ENCODE measurements at regions not wholly inside any gene's neighbourhood (a gene's known extent, or its start where the extent isn't known, plus 50 kb on each side); places are given as distances from the start of the nearest gene placed in this dataset.

- no peak for DNase-seq (ENCODE audit: low spot score)
Observed at GRCh38 chr4:4808086-4808485, 51.4 kb upstream of the MSX1 start.

GRCh38 chr4:4805887-4806286, 53.6 kb upstream of the MSX1 start:
- DNase-seq (ENCODE audit: low spot score) = no peak

GRCh38 chr4:4803912-4804296, 55.6 kb upstream of the MSX1 start:
- DNase-seq (ENCODE audit: low spot score) = no peak

- DNase-seq (ENCODE audit: low spot score) = no peak
Observed at GRCh38 chr4:4803216-4803911, 56.1 kb upstream of the MSX1 start.

- no peak for DNase-seq (ENCODE audit: low spot score)
Observed at GRCh38 chr4:4800646-4801408, 58.6 kb upstream of the MSX1 start.

- DNase-seq (ENCODE audit: low spot score) = no peak
Observed at GRCh38 chr4:4794421-4794820, 65.0 kb upstream of the MSX1 start.

- DNase-seq (ENCODE audit: low spot score) = no peak
Observed at GRCh38 chr4:4792466-4792865, 67.0 kb upstream of the MSX1 start.

GRCh38 chr4:4791299-4792111, 68.0 kb upstream of the MSX1 start:
- no peak for DNase-seq (ENCODE audit: low spot score)

- no peak for DNase-seq (ENCODE audit: low spot score)
Observed at GRCh38 chr4:4789462-4789861, 70.0 kb upstream of the MSX1 start.

GRCh38 chr4:4788573-4788972, 70.9 kb upstream of the MSX1 start:
- DNase-seq (ENCODE audit: low spot score) = no peak

- DNase-seq (ENCODE audit: low spot score) = no peak
Observed at GRCh38 chr4:4787421-4787820, 72.0 kb upstream of the MSX1 start.

- DNase-seq (ENCODE audit: low spot score) = no peak
Observed at GRCh38 chr4:4784379-4784778, 75.1 kb upstream of the MSX1 start.

- no peak for DNase-seq (ENCODE audit: low spot score)
Observed at GRCh38 chr4:4783847-4784246, 75.6 kb upstream of the MSX1 start.

GRCh38 chr4:4782969-4783368, 76.5 kb upstream of the MSX1 start:
- no peak for DNase-seq (ENCODE audit: low spot score)

GRCh38 chr4:4781936-4782707, 77.3 kb upstream of the MSX1 start:
- no peak for DNase-seq (ENCODE audit: low spot score)

- no peak for DNase-seq (ENCODE audit: low spot score)
Observed at GRCh38 chr4:4780729-4781244, 78.7 kb upstream of the MSX1 start.

GRCh38 chr4:4779486-4779885, 80.0 kb upstream of the MSX1 start:
- DNase-seq (ENCODE audit: low spot score) = no peak

- DNase-seq (ENCODE audit: low spot score) = no peak
Observed at GRCh38 chr4:4779054-4779453, 80.4 kb upstream of the MSX1 start.

GRCh38 chr4:4778554-4778953, 80.9 kb upstream of the MSX1 start:
- no peak for DNase-seq (ENCODE audit: low spot score)

GRCh38 chr4:4776934-4777333, 82.5 kb upstream of the MSX1 start:
- DNase-seq (ENCODE audit: low spot score) = no peak

- DNase-seq (ENCODE audit: low spot score) = no peak
Observed at GRCh38 chr4:4776335-4776734, 83.1 kb upstream of the MSX1 start.

- no peak for DNase-seq (ENCODE audit: low spot score)
Observed at GRCh38 chr4:4775493-4776004, 83.9 kb upstream of the MSX1 start.
